Lower leg skin (tissue), 4 donors: ENCODE measurements at regions not wholly inside any gene's neighbourhood (a gene's known extent, or its start where the extent isn't known, plus 50 kb on each side); places are given as distances from the start of the nearest gene placed in this dataset.

Experiments
- DNase-seq, 2 donors: peaks; one replicate each; pipeline ENCODE4 v3.0.0-alpha.2; 2019; ENCODE audit warnings: low spot score in 2 of 2
- H3K4me3 ChIP-seq: fragments of 200-600 bp; sonication (generic); 2 replicates; pipeline ENCODE4 v1.5.1; 2017; ENCODE audit warnings: mild to moderate bottlenecking, low read depth; ENCODE audit not compliant: poor library complexity, severe bottlenecking
- POLR2A ChIP-seq, 2 donors: fragments of 450-650 bp; IDR thresholded peaks; one replicate each; pipeline ENCODE4 v1.6.1; 2016 to 2017; ENCODE audit warnings: antibody characterized with exemption in 2 of 2, mild to moderate bottlenecking in 1 of 2, moderate library complexity in 1 of 2
- WGBS, 2 donors: methylation state at CpG; one replicate each; pipeline ENCODE4 v1.1.5; 2018; 5-methylcytosine and 5-hydroxymethylcytosine counted together
- intact Hi-C: fragments of 100-400 bp; cut with DNase I; formaldehyde crosslinking; loops from one replicate; pipeline ENCODE4 v1.15.0; 2023; ENCODE audit warnings: low total_unique reads
- TF ChIP-seq, protein P1 (sequence below), 3 donors: fragments of 450-650 bp; IDR thresholded peaks; one replicate each; pipeline ENCODE4 v1.5.1; 2016; ENCODE audit warnings: antibody characterized with exemption in 3 of 3, mild to moderate bottlenecking in 3 of 3, moderate library complexity in 2 of 3

DNA sequence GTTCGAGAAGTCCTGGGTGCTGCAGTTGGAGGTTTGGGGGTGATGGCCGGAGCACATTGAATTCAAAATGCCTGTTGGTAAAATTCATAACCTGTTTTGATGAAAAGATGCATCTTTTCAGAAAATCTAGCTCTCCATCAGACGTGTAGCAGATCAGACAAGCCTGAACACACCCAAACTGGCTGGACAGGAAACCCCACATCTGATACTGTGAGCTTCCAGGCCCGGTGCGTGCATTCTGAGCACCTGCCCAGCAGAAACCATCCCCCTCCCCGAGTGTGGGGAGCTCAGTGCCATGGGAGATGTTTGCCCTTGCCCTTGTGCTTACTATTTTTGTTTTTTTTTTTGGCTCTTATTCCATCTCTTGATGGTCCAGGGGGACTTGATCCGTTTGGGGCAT, 417.1 kb downstream of the TCERG1L start:
- 37% methylated on average over 7 of the region's 7 CpGs for WGBS, 2 donors
- TF ChIP-seq, protein P1, sequence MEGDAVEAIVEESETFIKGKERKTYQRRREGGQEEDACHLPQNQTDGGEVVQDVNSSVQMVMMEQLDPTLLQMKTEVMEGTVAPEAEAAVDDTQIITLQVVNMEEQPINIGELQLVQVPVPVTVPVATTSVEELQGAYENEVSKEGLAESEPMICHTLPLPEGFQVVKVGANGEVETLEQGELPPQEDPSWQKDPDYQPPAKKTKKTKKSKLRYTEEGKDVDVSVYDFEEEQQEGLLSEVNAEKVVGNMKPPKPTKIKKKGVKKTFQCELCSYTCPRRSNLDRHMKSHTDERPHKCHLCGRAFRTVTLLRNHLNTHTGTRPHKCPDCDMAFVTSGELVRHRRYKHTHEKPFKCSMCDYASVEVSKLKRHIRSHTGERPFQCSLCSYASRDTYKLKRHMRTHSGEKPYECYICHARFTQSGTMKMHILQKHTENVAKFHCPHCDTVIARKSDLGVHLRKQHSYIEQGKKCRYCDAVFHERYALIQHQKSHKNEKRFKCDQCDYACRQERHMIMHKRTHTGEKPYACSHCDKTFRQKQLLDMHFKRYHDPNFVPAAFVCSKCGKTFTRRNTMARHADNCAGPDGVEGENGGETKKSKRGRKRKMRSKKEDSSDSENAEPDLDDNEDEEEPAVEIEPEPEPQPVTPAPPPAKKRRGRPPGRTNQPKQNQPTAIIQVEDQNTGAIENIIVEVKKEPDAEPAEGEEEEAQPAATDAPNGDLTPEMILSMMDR (IDR thresholded peaks at IDR 0.05): no peak
- TF ChIP-seq POLR2A (IDR thresholded peaks at IDR 0.05): no peak

DNA sequence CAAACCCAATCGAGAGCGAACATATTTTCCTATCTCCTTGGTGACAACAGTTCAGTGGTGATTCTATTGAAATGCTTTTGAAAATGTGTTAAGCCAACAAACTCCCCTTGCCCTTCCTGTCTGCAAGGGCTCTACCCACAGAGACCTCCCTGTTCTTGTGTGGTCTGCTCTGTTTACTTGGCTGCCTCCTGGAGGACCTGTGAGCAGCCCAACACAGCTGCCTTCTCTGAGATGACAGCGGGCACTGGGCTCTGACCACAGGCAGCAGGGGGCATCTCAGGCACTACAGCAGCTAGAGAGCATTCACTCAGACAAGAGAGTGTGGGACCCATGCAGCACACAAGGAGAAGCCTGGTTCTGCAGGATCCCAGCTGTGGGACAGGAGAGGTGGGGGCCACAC, 416.4 kb downstream of the TCERG1L start:
- TF ChIP-seq, protein P1 (IDR thresholded peaks at IDR 0.05): no peak
- no peak for TF ChIP-seq POLR2A (IDR thresholded peaks at IDR 0.05)
- intact Hi-C loops: no loop called here
- no peak overlapping the region for H3K4me3 ChIP-seq
- 52 to 74% methylated on average over 3 of the region's 3 CpGs for WGBS, 2 donors
- peak in 1 of 2 donors; percentile 52 for DNase-seq

More for the DNA sequence above, 417.1 kb downstream of the TCERG1L start:
- H3K4me3 ChIP-seq: no peak overlapping the region
- intact Hi-C loops: no loop called here
- DNase-seq: peak in 1 of 2 donors; percentile 57

DNA sequence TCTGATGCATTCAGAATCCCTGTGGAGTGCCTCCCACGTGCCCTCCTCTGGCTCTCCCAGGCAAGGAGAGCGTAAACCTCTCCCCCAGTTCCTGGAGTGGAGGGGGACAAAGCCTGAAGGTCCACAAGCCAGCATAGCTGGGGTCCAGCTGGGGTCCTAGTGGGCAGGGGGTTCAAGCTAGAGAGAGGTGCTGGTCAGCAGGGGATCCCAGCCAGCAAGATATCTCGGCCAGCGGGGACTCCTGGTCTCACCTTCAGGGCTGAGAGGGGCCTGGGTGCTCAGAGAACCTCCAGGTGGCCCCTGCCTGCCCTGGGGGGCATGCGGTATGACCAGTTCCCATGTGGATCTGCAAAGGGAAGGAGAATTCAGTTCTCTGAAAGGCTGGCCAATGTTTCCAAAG, 413.7 kb downstream of the TCERG1L start:
- intact Hi-C loops: no loop called here
- DNase-seq: peak in 1 of 2 donors; percentile 77
- no peak overlapping the region for H3K4me3 ChIP-seq
- 79 to 83% methylated on average over 5 of the region's 5 CpGs for WGBS, 2 donors
- no peak for TF ChIP-seq POLR2A (IDR thresholded peaks at IDR 0.05)
- TF ChIP-seq, protein P1 (IDR thresholded peaks at IDR 0.05): no peak

DNA sequence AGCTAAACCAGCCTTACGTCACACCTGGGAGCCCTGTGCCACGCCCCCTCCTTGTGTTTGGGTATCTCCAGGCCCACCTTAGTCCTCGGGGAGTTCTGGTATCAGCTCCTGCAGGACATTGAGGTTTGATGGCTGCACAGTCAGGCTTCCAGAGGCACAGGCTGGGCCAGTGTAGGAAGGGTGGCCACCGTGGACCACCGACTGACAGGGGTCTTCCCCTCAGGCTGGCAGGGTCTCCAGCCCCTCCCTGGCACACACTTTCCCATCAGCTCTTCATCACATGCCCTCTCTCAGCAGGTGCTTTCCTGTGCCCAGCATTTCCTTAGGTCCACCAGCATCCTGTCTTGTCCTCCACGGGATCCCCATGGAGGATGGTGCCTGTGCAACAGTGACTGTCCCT, 413.1 kb downstream of the TCERG1L start:
- TF ChIP-seq, protein P1 (IDR thresholded peaks at IDR 0.05): no peak
- TF ChIP-seq POLR2A (IDR thresholded peaks at IDR 0.05): no peak
- 79 to 81% methylated on average over 6 of the region's 6 CpGs for WGBS, 2 donors
- intact Hi-C loops: no loop called here
- peak in 1 of 2 donors; percentile 76 for DNase-seq
- H3K4me3 ChIP-seq: no peak overlapping the region

DNA sequence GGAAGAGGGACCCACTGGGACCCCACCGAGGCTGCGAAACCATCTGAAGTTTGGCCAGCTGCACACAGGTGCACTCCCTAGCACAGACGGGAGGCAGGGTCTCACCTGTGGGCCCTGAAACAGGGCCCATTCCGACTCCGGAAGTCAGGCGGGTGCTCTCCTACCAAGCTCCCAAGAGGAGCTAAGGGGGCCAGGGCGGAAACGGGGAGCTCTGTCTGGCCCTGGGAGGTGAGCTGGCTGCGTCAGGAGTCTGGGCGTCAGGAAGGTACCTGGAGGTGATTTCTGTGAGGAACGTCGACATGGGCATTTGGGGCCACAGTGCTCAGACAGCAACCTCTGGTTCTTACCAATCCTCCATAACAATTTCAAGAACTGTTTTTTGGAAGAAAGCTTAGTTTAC, 411.7 kb downstream of the TCERG1L start:
- peak in 1 of 2 donors; percentile 64 for DNase-seq
- H3K4me3 ChIP-seq: no peak overlapping the region
- intact Hi-C loops: no loop called here
- 86 to 90% methylated on average over 12 of the region's 12 CpGs for WGBS, 2 donors
- TF ChIP-seq, protein P1 (IDR thresholded peaks at IDR 0.05): no peak
- no peak for TF ChIP-seq POLR2A (IDR thresholded peaks at IDR 0.05)

DNA sequence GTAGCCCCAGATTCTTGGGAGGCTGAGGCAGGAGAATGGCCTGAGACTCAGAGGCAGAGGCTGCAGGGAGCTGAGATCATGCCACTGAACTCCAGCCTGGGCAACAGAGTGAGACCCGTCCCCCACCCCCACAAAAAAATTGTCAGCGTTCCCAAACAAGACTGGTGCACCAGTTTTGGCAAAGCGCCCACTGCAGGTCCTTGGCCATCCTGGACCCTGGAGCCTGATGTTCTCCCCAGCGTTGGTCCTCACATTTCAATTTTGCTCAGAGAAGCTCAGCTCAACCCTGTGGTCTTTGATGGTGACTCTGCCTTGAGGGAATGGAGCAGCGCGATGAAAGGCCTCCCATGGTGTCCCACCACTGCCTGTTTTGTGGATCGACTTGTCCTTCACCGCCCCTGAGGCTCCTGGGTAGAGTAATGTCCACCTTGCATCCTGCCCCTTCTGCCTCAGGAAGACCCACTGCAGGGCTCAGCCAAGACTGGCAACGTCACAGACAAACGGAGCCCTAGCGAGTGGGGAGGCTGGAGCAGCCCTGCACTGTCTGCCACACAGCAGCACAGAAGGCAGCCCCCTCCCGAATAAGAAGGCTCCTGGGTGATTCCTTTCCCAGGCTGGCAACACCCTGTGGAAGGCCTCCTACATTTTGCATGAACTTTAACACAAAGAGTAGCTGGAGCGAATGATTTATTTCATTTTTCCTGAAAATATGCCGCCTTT, 410.9 kb downstream of the TCERG1L start:
- no peak overlapping the region for H3K4me3 ChIP-seq
- intact Hi-C loops: no loop called here
- DNase-seq: peak in 1 of 2 donors; percentile 65
- WGBS, 2 donors: 82 to 92% methylated on average over 13 to 14 of the region's 14 CpGs
- TF ChIP-seq, protein P1 (IDR thresholded peaks at IDR 0.05): no peak
- no peak for TF ChIP-seq POLR2A (IDR thresholded peaks at IDR 0.05)
